GM18907 (cell line): ENCODE measurements at regions not wholly inside any gene's neighbourhood (a gene's known extent, or its start where the extent isn't known, plus 50 kb on each side); places are given as distances from the start of the nearest gene placed in this dataset.

Experiments used
- ATAC-seq: cut with Tn5 transposase; IDR thresholded peaks from one replicate; pipeline ENCODE4 v1.9.1; 2021; ENCODE audit warnings: mild to moderate bottlenecking, moderate library complexity; ENCODE audit not compliant: unreplicated experiment

- no peak for ATAC-seq
Measured at GRCh38 chr9:121568343-121569265, 69.0 kb upstream of the GGTA1 start.

- no peak for ATAC-seq
Measured at GRCh38 chr9:121569266-121569648, 69.6 kb upstream of the GGTA1 start.

GRCh38 chr9:121572581-121572980 lies 72.9 kb upstream of the GGTA1 start:
- no peak for ATAC-seq

GRCh38 chr9:121573717-121574485 lies 74.3 kb upstream of the GGTA1 start:
- no peak for ATAC-seq

GRCh38 chr9:121574774-121575519 lies 75.3 kb upstream of the GGTA1 start:
- no peak for ATAC-seq

GRCh38 chr9:121576281-121577075 lies 75.0 kb upstream of the DAB2IP start:
- ATAC-seq: no peak

- no peak for ATAC-seq
Measured at GRCh38 chr9:121577166-121577565, 74.3 kb upstream of the DAB2IP start.

- ATAC-seq: no peak
Measured at GRCh38 chr9:121577572-121577971, 73.9 kb upstream of the DAB2IP start.

GRCh38 chr9:121581786-121582600 lies 69.4 kb upstream of the DAB2IP start:
- no peak for ATAC-seq

- ATAC-seq: no peak
Measured at GRCh38 chr9:121582641-121583040, 68.8 kb upstream of the DAB2IP start.

- no peak for ATAC-seq
Measured at GRCh38 chr9:121584421-121584820, 67.0 kb upstream of the DAB2IP start.

GRCh38 chr9:121587863-121588262 lies 63.6 kb upstream of the DAB2IP start:
- no peak for ATAC-seq

- no peak for ATAC-seq
Measured at GRCh38 chr9:121589986-121590385, 61.4 kb upstream of the DAB2IP start.

GRCh38 chr9:121592265-121592664 lies 59.2 kb upstream of the DAB2IP start:
- no peak for ATAC-seq

- no peak for ATAC-seq
Measured at GRCh38 chr9:121593066-121593465, 58.4 kb upstream of the DAB2IP start.

- ATAC-seq: no peak
Measured at GRCh38 chr9:121596515-121596914, 54.9 kb upstream of the DAB2IP start.

GRCh38 chr9:121597698-121598166 lies 53.7 kb upstream of the DAB2IP start:
- ATAC-seq: no peak

- no peak for ATAC-seq
Measured at GRCh38 chr9:121598167-121598964, 53.1 kb upstream of the DAB2IP start.
